Thoracic aorta (tissue), 2 donors: ENCODE measurements at regions not wholly inside any gene's neighbourhood (a gene's known extent, or its start where the extent isn't known, plus 50 kb on each side); places are given as distances from the start of the nearest gene placed in this dataset.

ENCODE experiments used
- ATAC-seq: fragments of 150-250 bp; one replicate; pipeline ENCODE4 v1.8.0; 2017; ENCODE audit warnings: low read depth; ENCODE audit not compliant: insufficient number of reproducible peaks, low FRiP score
- DNase-seq: peaks from one replicate; pipeline ENCODE4 v3.0.0-alpha.2; 2020; ENCODE audit warnings: low spot score
- H3K27ac ChIP-seq, 2 donors: fragments of 200-600 bp; sonication (generic); 1 replicate in 1 of 2; 2 replicates in 1 of 2; pipeline ENCODE4 v1.5.1; 2016; ENCODE audit warnings: mild to moderate bottlenecking in 2 of 2, moderate library complexity in 2 of 2
- H3K27me3 ChIP-seq: fragments of 200-600 bp; sonication (generic); replicated peaks from 2 replicates; pipeline ENCODE4 v1.6.0; 2016; ENCODE audit warnings: mild to moderate bottlenecking; ENCODE audit not compliant: insufficient read depth
- H3K36me3 ChIP-seq: fragments of 200-600 bp; sonication (generic); one replicate; pipeline ENCODE4 v1.5.1; 2016
- H3K4me1 ChIP-seq, 2 donors: fragments of 200-600 bp; sonication (generic); 1 replicate in 1 of 2; 2 replicates in 1 of 2; pipeline versions ENCODE4 v1.5.1 to v1.6.0; 2016; ENCODE audit warnings: low read depth in 2 of 2, mild to moderate bottlenecking in 1 of 2; ENCODE audit not compliant: control insufficient read depth in 1 of 2
- H3K4me3 ChIP-seq: fragments of 200-600 bp; sonication (generic); 2 replicates; pipeline ENCODE4 v1.5.1; 2016; ENCODE audit warnings: mild to moderate bottlenecking
- H3K9me3 ChIP-seq: fragments of 200-600 bp; sonication (generic); 2 replicates; pipeline ENCODE4 v1.5.1; 2016
- CTCF ChIP-seq: fragments of 200-600 bp; sonication (generic); IDR thresholded peaks from one replicate; pipeline ENCODE4 v1.5.1; 2019; ENCODE audit warnings: antibody characterized with exemption

- Histone ChIP-seq H3K27ac (no peak overlapping the region), H3K36me3 (no peaks in the 10 kb centered on the region), H3K9me3 (no peaks in the 10 kb centered on the region), H3K4me1 (peaks cover 14 to 19% of the 10 kb centered on the region in 2 donors), H3K27me3 (no peaks in the 10 kb centered on the region), H3K4me3 (no peak overlapping the region)
- no peak for TF ChIP-seq CTCF
- ATAC-seq (no peak), DNase-seq (no peak)
These were observed 137.3 kb upstream of the GLI2 start for GRCh38 chr2:120598416-120598815.

DNA sequence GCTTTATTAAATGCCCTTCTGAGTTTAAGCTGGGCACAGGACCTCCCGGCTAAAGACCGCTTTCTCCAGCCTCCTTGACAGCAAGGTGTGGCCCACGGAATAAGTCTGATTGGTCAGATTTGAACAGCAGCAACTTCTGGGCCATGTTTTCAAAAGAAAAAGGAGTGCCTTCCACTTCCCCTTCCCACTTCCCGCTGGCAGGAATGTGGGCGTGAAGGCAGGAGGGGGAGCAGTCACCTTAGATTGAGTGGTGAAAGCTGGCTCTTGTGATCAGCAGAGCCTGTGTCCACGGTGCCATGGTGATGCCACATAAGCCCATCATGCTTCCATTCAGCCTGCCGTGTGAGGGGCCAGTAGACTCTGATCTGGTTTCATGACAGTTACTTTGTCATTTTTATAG is 136.6 kb upstream of the GLI2 start:
- Histone ChIP-seq H3K4me1 (peaks cover 14 to 19% of the 10 kb centered on the region in 2 donors), H3K27me3 (no peaks in the 10 kb centered on the region), H3K36me3 (no peaks in the 10 kb centered on the region), H3K9me3 (no peaks in the 10 kb centered on the region), H3K27ac (no peak overlapping the region), H3K4me3 (no peak overlapping the region)
- no peak for DNase-seq
- TF ChIP-seq CTCF, result no peak
- no peak for ATAC-seq

DNA sequence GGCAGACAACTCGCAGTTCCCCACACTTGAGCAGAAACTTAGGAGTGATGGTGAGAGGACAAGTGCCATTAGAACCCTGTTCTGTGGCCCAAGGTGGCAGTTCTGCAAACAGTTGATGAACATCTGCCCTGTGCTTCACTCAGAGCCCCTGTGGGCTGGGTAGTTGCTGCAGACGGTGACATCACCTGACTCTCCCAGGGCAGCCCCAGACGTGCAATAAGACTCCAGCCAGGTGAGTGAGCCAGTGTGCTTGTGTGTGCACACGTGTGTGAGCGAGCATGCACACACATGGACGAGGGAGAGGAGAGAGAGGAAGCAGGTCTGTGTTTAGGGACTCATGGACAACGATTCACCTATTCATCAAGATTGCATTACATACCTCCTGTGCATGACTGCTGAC is 136.0 kb upstream of the GLI2 start:
- no peaks in the 10 kb centered on the region for H3K36me3 ChIP-seq

GRCh38 chr2:120600335-120600734 is 135.3 kb upstream of the GLI2 start:
- no peaks in the 10 kb centered on the region for H3K36me3 ChIP-seq
- ATAC-seq (no peak), DNase-seq (no peak)

More for the DNA sequence above, 136.0 kb upstream of the GLI2 start:
- Histone ChIP-seq H3K27ac (no peak overlapping the region), H3K4me3 (no peak overlapping the region), H3K27me3 (no peaks in the 10 kb centered on the region), H3K9me3 (no peaks in the 10 kb centered on the region), H3K4me1 (peaks cover 14 to 19% of the 10 kb centered on the region in 2 donors)
- no peak for DNase-seq
- no peak for ATAC-seq
- no peak for TF ChIP-seq CTCF

GRCh38 chr2:120600786-120601185 is 134.9 kb upstream of the GLI2 start:
- H3K4me1 ChIP-seq, result peaks cover 14 to 16% of the 10 kb centered on the region in 2 donors
- DNase-seq, result no peak
- H3K9me3 ChIP-seq, result no peaks in the 10 kb centered on the region
- no peak for ATAC-seq
- no peak overlapping the region for H3K4me3 ChIP-seq
- TF ChIP-seq CTCF, result no peak
- H3K27me3 ChIP-seq, result no peaks in the 10 kb centered on the region
- H3K36me3 ChIP-seq, result no peaks in the 10 kb centered on the region
- H3K27ac ChIP-seq, result no peak overlapping the region

More at GRCh38 chr2:120600335-120600734, 135.3 kb upstream of the GLI2 start:
- Histone ChIP-seq H3K4me3 (no peak overlapping the region), H3K4me1 (peaks cover 14 to 19% of the 10 kb centered on the region in 2 donors), H3K27me3 (no peaks in the 10 kb centered on the region), H3K27ac (no peak overlapping the region), H3K9me3 (no peaks in the 10 kb centered on the region)
- TF ChIP-seq CTCF, result no peak
